Heart left ventricle (tissue), 16 donors: ENCODE measurements at regions not wholly inside any gene's neighbourhood (a gene's known extent, or its start where the extent isn't known, plus 50 kb on each side); places are given as distances from the start of the nearest gene placed in this dataset.
"Not testable (repeated sequence)": the region's sequence is repeated elsewhere in the genome, so short reads cannot be mapped to it uniquely, and the experiment has no call there.

Source experiments
- ATAC-seq, 4 donors: fragments of 200-7000 bp; cut with Tn5 transposase; one replicate each; pipeline ENCODE4 v1.9.1; 2020 to 2022; ENCODE audit warnings: moderate library complexity in 4 of 4, mild to moderate bottlenecking in 3 of 4, moderate number of reproducible peaks in 1 of 4
- DNase-seq, 5 donors: peaks; one replicate each; pipeline ENCODE4 v3.0.0-alpha.2; 2020
- H3K27ac ChIP-seq, 12 donors: fragments of 200-600 bp; sonication (generic) in 4 of 12; one replicate each; pipeline versions ENCODE4 v1.5.0 to v1.8.0; 2016 to 2022; ENCODE audit warnings: mild to moderate bottlenecking in 2 of 12
- H3K27me3 ChIP-seq, 9 donors: fragments of 200-600 bp; sonication (generic) in 2 of 9; one replicate each; pipeline versions ENCODE4 v1.5.1 to v1.8.0; 2016 to 2022; ENCODE audit warnings: mild to moderate bottlenecking in 3 of 9
- H3K36me3 ChIP-seq, 9 donors: fragments of 200-600 bp; sonication (generic) in 2 of 9; one replicate each; pipeline versions ENCODE4 v1.5.0 to v1.8.0; 2018 to 2022; ENCODE audit warnings: mild to moderate bottlenecking in 2 of 9
- H3K4me1 ChIP-seq, 12 donors: fragments of 200-600 bp; sonication (generic) in 4 of 12; one replicate each; pipeline versions ENCODE4 v1.5.0 to v1.8.0; 2016 to 2022; ENCODE audit warnings: mild to moderate bottlenecking in 3 of 12
- H3K4me3 ChIP-seq, 12 donors: fragments of 200-600 bp; sonication (generic) in 4 of 12; one replicate each; pipeline versions ENCODE4 v1.5.0 to v1.8.0; 2017 to 2022; ENCODE audit warnings: mild to moderate bottlenecking in 9 of 12, moderate library complexity in 4 of 12
- H3K9me3 ChIP-seq, 12 donors: fragments of 200-600 bp; sonication (generic) in 4 of 12; one replicate each; pipeline versions ENCODE4 v1.5.0 to v1.8.0; 2016 to 2022; ENCODE audit warnings: mild to moderate bottlenecking in 1 of 12
- POLR2A ChIP-seq, 2 donors: fragments of 450-650 bp; IDR thresholded peaks; one replicate each; pipeline ENCODE4 v1.6.1; 2017; ENCODE audit warnings: antibody characterized with exemption in 2 of 2, mild to moderate bottlenecking in 2 of 2, moderate library complexity in 2 of 2
- WGBS, 4 donors: extraction: QIAGEN DNeasy Blood & Tissue Kit in 2 of 4; methylation state at CpG; one replicate each; pipeline versions ENCODE4 v1.1.5 to v1.1.7; 2013 to 2018; 5-methylcytosine and 5-hydroxymethylcytosine counted together
- intact Hi-C, 10 donors: fragments of 100-400 bp; cut with DNase I; formaldehyde crosslinking; loops; one replicate each; pipeline versions ENCODE4 v1.11.1 to v1.14.2; 2022
- TF ChIP-seq, protein P1 (sequence below), 12 donors: fragments of 200-600 bp; sonication (generic) in 4 of 12; IDR thresholded peaks; one replicate each; pipeline versions ENCODE4 v1.5.0 to v1.8.0; 2018 to 2022; ENCODE audit warnings: antibody characterized with exemption in 12 of 12, mild to moderate bottlenecking in 5 of 12
- donor health status: ischemic (EF 13 %, LVEDD 7.1; RV severe dilation, severe dysfunction).
- donor health status: healthy with polysubstance abuse.
- donor health status: DM: no; HTN: yes; CAD: no.
- donor health status: DM: no; HTN: no; CAD: no.
- donor health status: ischemic (EF 25% LVEDD 6.9; RV normal size, moderate dysfunction).
- donor health status: ischemic (EF 25% LVEDD 5.7; RV mildly dilated, moderate dysfunction).
- donor health status: healthy.
- donor health status: DM: yes; HTN: yes; CAD: no.
- donor health status: ischemic (EF 35%, LVEDD 5.7; RV mildly dilated, moderate dysfunction).
- donor health status: nonischemic (EF 11% LVEDD 7.7; RV severe dilation, severe dysfunction).
- donor health status: DM: yes; HTN: yes; CAD: no.
- donor health status: PGD.
- donor health status: ischemic (EF 29% LVEDD 5.4; RV normal size, mild dysfunction).
- donor health status: nonischemic (EF 23%, LVEDD 6.1; RV moderate dilation, normal function).

DNA sequence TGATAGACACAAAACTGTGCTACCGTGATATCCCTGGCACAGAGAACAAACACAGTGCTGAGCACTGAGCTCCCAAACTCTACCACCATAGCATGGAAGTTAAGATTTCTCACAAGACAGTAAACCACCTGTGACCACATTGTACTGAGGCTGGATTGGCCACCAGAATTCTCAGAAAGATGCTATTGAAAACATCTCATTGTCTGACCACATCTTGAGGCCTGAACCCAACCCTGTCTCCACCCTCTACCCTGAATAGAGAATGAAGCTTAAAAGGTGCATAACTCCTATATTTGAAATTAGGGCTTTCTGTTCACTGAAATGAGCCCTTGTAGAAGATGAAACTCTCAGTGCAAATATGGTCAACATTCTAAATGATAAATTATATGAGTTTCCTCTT is 281.3 kb upstream of the NPAP1 start:
- WGBS, 4 donors = 69 to 89% (median 84%) methylated on average over 1 of the region's 1 CpG

DNA sequence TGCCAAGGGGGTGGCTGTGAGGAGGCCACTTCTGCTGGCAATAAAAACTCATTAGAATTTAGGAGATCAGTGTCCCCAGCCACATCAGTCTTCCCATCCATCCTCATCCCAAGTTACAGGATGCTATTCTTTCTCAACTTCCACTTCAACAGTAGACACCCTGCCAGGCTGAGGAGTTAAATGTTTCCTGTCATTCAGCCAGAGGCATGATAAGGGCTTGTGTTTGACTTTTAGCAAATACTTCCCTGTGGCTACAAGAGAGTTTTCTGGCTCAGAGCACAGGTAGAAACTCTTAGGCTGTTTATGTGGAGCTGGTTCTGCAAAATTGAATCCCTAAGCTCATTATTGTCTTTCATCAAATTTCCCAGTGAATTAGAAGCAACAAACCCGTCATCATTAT is 262.9 kb upstream of the NPAP1 start:
- H3K27me3 ChIP-seq, H3K4me1 ChIP-seq, H3K36me3 ChIP-seq, DNase-seq, intact Hi-C loops, H3K4me3 ChIP-seq, H3K9me3 ChIP-seq, H3K27ac ChIP-seq, ATAC-seq: not testable (repeated sequence)
- 23 to 48% (median 32%) methylated on average over 1 of the region's 1 CpG for WGBS, 4 donors

More for the DNA sequence above, 281.3 kb upstream of the NPAP1 start:
- Histone ChIP-seq H3K4me3 (no peak overlapping the region), H3K27me3 (no peaks in the 10 kb centered on the region), H3K36me3 (no peaks in the 10 kb centered on the region), H3K4me1 (no peaks in the 10 kb centered on the region), H3K9me3 (no peaks in the 10 kb centered on the region), H3K27ac (no peak overlapping the region)
- intact Hi-C loops = no loop called here
- DNase-seq = no peak
- no peak for ATAC-seq
- TF ChIP-seq, protein P1, sequence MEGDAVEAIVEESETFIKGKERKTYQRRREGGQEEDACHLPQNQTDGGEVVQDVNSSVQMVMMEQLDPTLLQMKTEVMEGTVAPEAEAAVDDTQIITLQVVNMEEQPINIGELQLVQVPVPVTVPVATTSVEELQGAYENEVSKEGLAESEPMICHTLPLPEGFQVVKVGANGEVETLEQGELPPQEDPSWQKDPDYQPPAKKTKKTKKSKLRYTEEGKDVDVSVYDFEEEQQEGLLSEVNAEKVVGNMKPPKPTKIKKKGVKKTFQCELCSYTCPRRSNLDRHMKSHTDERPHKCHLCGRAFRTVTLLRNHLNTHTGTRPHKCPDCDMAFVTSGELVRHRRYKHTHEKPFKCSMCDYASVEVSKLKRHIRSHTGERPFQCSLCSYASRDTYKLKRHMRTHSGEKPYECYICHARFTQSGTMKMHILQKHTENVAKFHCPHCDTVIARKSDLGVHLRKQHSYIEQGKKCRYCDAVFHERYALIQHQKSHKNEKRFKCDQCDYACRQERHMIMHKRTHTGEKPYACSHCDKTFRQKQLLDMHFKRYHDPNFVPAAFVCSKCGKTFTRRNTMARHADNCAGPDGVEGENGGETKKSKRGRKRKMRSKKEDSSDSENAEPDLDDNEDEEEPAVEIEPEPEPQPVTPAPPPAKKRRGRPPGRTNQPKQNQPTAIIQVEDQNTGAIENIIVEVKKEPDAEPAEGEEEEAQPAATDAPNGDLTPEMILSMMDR (IDR thresholded peaks at IDR 0.05) = no peak
- no peak for TF ChIP-seq POLR2A (IDR thresholded peaks at IDR 0.05)

DNA sequence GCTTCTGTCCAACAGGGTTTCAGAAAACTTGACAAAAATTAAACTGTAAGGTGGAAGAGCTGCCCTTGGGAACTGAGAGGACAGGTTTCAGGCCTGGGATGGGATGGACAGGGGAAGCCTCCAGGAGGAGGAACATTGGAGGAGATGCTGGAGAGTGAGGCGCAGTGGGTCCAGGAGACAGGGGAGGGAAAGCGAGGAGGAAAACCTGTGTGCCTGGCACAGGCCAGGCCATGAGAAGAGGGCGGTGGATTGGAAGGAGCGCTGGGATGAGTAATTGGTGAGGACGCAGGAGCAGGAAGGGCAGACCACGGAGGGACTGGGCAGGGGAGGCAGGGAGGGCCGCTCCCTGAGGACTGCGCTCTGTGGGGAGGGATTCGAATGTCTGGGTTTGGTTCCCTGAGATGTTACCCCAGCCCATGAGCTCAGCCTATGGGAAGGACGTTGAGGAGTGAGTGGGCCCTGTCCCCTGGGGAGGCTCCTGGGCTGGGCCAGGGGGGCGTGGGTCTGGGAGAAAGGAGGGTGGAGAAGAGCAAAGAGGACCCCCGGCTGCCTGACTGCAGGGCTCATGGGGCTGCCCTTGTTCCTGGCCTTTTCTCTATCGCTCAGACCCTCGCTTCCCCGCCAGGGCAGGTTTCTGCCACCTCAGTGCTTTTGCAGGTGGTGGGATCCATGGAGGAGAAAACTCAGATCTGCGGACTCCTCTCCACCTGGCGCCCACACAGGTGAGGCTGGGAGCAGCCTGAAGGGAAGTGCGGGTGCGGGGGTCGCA is 249.1 kb upstream of the NPAP1 start:
- H3K27me3 ChIP-seq, H3K4me1 ChIP-seq, H3K4me3 ChIP-seq, H3K36me3 ChIP-seq, intact Hi-C loops, DNase-seq, H3K9me3 ChIP-seq, ATAC-seq, H3K27ac ChIP-seq: not testable (repeated sequence)
- 47 to 70% (median 56%) methylated on average over 11 to 20 of the region's 20 CpGs for WGBS, 4 donors

DNA sequence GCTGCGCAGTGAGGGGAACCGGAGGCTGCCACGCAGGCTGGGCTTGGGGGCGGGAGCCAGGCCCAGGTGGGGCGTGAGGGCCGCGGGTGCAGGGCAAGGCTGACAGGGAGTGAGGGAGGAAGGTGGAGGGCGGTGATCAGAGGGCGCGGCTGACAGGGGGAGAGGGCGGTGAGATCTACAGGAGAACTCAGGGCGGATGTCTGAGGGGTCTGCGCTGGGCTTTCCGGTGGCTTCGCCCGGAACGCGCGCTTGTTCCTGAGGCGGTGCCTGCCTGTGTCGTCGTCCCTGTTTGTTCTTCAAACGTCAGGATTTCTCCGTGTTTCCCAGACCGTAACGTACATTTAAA is 248.5 kb upstream of the NPAP1 start:
- DNase-seq, ATAC-seq, H3K9me3 ChIP-seq, H3K4me3 ChIP-seq, H3K4me1 ChIP-seq, H3K36me3 ChIP-seq, intact Hi-C loops, H3K27ac ChIP-seq, H3K27me3 ChIP-seq: not testable (repeated sequence)
- 14 to 27% (median 21%) methylated on average over 16 to 23 of the region's 26 CpGs for WGBS, 4 donors

DNA sequence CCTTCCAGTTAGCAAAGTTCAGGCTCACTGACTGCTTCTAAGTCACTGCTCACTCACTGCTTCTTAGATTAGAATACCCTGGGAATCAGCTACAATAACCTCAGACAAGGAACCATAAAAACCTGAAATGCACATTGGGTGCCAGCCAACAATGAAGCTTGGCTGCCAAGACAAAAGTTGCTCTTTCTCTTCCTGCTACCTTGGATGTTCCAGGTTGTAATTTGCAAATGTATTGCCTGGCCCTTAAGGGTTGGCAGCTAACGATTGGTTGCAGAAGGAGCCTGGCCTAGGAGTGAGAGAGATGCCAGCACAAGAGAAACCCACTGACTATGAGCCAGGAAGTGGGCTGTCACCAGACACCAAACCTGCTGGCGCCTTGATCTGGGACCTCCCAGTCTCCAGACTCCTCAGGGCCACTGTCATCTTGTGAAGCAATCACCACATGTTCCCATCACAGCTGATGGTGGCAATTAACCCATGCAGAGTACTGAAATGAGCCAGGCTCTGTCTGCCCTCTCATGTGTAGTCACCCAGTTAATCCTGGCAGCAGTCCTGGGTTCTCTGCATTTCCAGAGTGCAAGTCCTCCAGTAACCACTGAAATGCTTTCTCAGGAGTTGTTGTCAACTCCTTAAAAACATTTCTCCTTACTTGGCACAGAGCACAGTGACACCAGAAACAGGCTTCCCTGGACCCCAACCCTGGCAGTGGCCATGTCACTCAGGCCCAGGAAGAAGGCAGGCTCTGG is 240.3 kb upstream of the NPAP1 start:
- DNase-seq, H3K27ac ChIP-seq, H3K4me3 ChIP-seq, ATAC-seq, H3K27me3 ChIP-seq, H3K36me3 ChIP-seq, H3K9me3 ChIP-seq, intact Hi-C loops, H3K4me1 ChIP-seq: not testable (repeated sequence)
- WGBS, 4 donors = 47 to 55% (median 54%) methylated on average over 2 of the region's 2 CpGs

DNA sequence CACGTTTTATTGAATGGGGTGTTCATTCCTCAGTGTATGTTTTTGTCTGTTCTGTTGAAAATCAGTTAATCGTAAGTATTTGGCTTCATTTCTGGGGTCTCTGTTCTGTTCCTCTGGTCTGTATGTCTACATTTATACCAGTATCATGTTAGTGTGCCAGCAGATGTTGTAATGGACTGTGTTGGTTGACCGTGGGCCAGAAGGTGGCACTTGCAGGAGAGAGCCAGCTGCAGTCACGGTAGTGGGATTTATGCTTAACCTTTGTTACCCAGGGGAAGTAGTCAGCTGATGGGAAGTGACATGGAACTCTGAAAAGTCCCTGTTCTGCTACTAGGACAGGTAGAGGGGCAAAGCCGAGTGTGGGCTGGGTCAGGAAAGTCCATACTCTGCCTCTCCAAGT is 238.3 kb upstream of the NPAP1 start:
- WGBS, 4 donors = 42 to 71% (median 60%) methylated on average over 3 to 5 of the region's 5 CpGs

DNA sequence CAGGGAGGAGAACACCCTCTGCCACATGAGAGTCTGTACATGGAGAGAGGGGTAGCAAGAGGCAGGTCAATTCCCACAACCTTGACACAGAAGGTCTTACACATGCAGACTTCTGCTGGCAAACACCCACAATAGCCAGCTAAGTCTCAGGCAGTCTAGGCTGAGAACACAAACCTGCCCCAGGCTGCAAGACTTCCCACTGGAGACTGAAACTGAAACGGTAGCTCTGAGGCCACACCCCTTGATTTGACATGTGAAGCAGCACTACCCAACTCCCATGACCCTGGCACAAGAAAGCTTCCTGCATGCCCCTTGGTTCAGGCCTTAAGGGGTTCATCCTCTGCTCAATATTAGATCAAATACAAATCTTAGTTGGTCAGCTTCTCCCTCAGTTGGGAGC is 237.8 kb upstream of the NPAP1 start:
- not testable (repeated sequence) for ATAC-seq
- WGBS, 4 donors = 21 to 43% (median 31%) methylated on average over 1 of the region's 1 CpG; no CpG with 5 or more reads in 1 of the 4 donors

More for the DNA sequence above, 238.3 kb upstream of the NPAP1 start:
- ATAC-seq, intact Hi-C loops, H3K4me1 ChIP-seq, H3K27me3 ChIP-seq, DNase-seq, H3K9me3 ChIP-seq, H3K27ac ChIP-seq, H3K36me3 ChIP-seq, H3K4me3 ChIP-seq: not testable (repeated sequence)

DNA sequence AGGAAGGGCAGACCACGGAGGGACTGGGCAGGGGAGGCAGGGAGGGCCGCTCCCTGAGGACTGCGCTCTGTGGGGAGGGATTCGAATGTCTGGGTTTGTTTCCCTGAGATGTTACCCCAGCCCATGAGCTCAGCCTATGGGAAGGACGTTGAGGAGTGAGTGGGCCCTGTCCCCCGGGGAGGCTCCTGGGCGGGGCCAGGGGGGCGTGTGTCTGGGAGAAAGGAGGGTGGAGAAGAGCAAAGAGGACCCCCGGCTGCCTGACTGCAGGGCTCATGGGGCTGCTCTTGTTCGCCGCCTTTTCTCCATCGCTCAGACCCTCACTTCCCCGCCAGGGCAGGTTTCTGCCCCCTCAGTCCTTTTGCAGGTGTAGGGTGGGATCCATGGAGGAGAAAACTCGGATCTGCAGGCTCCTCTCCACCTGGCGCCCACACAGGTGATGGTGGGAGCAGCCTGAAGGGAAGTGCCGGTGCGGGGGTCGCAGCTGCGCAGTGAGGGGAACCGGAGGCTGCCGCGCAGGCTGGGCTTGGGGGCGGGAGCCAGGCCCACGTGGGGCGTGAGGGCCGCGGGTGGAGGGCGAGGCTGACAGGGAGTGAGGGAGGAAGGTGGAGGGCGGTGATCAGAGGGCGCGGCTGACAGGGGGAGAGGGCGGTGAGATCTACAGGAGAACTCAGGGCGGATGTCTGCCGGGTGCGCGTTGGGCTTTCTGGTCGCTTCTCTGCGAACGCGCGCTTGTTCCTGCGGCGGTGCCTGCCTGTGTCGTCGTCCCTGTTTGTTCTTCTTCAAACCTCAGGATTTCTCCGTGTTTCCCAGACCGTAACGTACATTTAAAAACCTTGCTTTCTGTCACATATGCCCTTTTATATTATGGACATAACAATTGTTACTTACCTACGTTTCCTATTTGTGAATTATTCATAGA is 198.2 kb upstream of the NPAP1 start:
- H3K27me3 ChIP-seq, H3K9me3 ChIP-seq, H3K36me3 ChIP-seq, DNase-seq, H3K4me3 ChIP-seq, ATAC-seq, intact Hi-C loops, H3K4me1 ChIP-seq, H3K27ac ChIP-seq: not testable (repeated sequence)
- 22 to 34% (median 32%) methylated on average over 33 to 36 of the region's 49 CpGs for WGBS, 4 donors

More for the DNA sequence above, 237.8 kb upstream of the NPAP1 start:
- H3K27ac ChIP-seq, H3K4me1 ChIP-seq, H3K4me3 ChIP-seq, H3K9me3 ChIP-seq, H3K27me3 ChIP-seq, DNase-seq, H3K36me3 ChIP-seq, intact Hi-C loops: not testable (repeated sequence)

DNA sequence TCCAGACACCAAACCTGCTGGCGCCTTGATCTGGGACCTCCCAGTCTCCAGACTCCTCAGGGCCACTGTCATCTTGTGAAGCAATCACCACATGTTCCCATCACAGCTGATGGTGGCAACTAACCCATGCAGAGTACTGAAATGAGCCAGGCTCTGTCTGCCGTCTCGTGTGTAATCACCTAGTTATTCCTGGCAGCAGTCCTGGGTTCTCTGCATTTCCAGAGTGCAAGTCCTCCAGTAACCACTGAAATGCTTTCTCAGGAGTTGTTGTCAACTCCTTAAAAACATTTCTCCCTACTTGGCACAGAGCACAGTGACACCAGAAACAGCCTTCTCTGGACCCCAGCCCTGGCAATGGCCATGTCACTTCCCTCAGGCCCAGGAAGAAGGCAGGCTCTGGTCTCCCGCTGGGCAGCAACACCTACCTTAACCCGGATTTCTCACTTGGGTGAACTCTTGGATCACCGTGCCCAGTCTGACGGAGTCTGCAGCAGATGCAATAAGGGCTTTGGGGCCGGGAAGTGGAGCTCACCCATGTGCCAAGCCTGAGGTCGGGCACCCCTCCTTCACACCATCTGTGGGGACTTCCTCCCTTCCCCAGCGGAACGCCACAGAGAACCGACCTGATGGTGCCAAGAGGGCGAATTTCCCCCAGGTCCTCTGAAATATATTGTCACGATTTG is 189.5 kb upstream of the NPAP1 start:
- 68 to 74% (median 70%) methylated on average over 14 of the region's 14 CpGs for WGBS, 4 donors
- ATAC-seq = peak in 3 of 4 donors; percentile 32 to 61 (median 59)
- H3K36me3 ChIP-seq, H3K9me3 ChIP-seq, H3K27ac ChIP-seq, H3K4me1 ChIP-seq, H3K4me3 ChIP-seq, intact Hi-C loops, DNase-seq, H3K27me3 ChIP-seq: not testable (repeated sequence)
